DMS53 treated with DMSO at 0.1 percent for 48 hours (cell line): ENCODE measurements at regions not wholly inside any gene's neighbourhood (a gene's known extent, or its start where the extent isn't known, plus 50 kb on each side); places are given as distances from the start of the nearest gene placed in this dataset.

Experiments used
- DNase-seq: peaks from one replicate; lab custom pipeline; 2025; ENCODE audit not compliant: unreplicated experiment; lab: John Stamatoyannopoulos, UW

DNA sequence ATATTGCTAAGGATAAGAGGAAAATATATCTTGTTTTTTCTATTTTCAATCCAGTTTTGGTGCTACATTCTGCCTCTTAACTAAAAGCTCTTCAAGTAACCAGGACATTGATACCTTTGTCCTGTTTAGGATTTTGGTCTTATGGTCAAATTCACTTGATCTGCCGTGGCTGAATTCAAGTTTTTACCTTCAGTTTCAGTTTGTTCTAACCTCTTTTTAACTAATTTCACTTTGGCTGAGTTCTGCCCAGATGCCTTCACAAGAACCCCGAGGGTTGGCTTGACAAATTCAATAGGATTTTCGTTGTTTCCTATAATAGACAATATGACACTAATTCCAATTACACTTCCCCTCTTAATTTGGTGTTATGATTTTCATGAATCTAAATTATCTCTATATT is 84.5 kb upstream of the C1orf21 start:
- no peak for DNase-seq

DNA sequence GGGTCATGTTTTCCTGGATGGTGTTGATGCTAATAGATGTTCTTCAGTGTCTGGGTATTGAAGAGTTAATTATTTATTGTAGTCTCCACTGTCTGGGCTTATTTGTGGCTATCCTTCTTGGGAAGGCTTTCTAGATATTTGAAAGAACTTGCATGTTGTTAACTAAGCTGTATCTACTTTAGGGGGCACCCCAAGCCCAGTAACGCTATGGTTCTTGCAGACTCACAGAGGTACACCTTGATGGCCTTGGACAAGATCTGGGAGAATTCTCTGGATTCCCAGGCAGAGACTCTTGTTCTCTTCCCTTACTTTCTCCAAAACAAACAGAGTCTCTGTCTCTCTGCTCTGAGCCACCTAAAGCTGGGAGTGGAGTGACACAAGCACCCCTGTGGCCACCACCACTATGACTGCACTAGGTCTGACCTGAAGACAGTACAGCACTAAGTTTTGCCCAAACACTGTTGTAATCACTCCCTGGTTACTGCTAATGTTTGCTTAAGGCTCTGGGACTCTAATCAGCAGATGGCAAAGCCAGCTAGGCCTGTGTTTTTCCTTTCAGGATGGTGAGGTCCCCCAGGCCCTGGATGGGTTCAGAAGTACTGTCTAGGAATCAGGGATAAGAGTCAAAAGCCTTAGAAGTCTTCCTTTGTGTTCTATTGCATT is 76.5 kb upstream of the C1orf21 start:
- no peak for DNase-seq

DNA sequence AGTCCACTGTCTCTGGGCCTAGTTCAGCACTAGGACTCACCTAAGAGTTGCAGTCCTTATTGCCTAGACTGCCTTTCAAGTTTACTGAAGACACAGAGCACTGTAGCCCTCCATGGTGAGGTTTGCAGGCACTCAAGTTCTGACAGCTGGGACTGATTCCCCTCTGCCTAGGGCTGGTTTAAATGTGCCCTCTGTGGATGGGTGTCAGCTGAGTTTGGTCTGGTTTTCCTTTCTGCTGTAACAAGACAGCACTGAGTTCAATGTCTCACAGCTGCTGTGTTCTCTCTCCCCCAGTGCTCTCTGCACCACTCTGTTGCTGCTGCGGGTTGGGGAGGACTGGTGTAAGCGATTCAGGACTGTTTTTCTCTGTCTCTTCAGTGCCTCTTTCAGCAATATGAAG is 75.2 kb upstream of the C1orf21 start:
- DNase-seq, result no peak

DNA sequence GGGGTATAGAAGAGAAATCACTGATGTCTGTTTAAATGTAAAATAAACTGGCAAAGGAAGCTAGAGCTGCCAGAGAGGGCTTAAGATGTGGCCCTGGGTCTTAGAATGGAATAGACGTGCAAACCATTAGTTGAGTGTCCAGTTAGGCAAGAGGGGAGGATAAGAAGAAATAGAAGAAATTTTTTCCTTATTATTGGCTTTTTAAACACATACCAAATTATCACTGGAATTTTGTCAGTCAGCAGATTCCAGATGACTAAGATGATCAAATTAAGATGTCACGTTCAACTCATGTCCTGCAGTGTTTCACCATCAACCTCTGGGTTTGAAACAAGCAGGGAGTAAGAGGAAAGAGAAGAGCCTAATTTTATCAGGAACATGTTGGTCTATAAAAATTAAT is 71.6 kb upstream of the C1orf21 start:
- no peak for DNase-seq

DNA sequence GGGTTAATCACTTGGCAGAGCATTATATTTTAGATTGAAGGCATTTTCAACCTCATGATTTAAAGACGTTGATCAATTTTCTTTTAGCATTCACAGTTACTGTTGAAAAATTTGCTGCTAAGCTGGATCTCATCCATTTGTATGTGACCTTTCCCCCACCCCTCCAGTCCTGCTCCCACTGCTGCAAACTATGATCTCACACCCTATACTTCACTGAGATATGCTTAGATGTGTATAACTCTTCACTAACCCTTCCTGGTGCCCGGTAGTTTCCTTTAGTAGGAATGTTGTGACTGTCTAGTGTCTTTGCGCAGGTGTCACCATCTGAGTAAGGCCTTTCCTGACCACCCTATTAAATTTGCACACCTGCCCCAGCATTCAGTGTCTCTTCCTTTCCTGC is 67.0 kb upstream of the C1orf21 start:
- no peak for DNase-seq

DNA sequence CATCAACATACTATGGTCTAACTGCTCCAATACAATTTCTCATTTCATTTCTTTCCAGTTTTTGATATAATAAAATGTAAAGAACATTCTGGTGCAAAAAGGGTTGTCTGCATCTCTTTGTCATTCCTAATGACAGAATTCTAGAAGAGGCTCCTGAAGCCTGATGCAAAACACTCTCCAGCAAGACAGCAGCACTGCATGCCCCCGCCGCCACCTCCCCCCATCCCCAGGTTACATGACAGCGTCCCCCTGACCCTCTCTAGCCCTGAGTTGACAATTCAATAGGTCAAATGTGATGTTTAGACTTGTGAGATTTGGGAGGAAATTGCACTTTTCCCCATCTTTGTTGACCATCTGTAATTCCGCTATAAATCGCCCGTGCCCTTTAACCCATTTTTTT is 64.6 kb upstream of the C1orf21 start:
- no peak for DNase-seq

DNA sequence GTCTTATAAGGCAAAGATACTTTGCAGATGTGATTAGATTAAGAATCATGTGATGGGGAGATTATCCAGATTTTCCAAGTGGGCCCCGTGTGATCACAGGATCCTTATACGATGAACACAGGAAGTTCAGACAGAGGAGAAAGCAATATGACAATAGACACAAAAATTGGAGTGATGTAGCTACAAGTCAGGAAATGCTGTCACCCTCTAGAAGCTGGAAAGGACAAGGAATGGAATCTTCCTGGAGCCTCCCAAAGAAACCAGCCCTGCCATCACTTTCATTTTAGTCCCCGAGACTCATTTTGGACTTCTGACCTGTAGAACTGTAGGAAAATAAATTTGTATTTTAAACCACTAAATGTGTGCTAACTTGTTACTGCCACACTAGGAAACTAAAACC is 61.9 kb upstream of the C1orf21 start:
- DNase-seq, result no peak

DNA sequence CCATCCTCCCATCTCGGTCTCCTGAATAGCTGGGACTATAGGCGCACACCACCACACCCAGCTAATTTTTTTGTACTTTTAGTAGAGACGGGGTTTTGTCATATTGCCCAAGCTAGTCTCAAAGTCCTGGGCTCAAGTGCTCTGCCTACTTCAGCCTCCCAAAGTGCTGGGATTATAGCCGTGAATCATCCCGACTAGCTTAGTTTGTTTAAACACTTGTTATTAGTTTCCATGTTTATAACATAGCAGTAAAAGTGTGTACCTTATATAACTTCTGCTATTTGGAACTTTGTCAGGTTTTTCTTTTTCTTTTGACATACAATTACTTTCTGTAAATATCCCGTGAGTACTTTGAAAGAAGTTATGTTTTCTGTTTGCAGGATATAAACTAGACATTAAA is 60.6 kb upstream of the C1orf21 start:
- DNase-seq, result no peak

DNA sequence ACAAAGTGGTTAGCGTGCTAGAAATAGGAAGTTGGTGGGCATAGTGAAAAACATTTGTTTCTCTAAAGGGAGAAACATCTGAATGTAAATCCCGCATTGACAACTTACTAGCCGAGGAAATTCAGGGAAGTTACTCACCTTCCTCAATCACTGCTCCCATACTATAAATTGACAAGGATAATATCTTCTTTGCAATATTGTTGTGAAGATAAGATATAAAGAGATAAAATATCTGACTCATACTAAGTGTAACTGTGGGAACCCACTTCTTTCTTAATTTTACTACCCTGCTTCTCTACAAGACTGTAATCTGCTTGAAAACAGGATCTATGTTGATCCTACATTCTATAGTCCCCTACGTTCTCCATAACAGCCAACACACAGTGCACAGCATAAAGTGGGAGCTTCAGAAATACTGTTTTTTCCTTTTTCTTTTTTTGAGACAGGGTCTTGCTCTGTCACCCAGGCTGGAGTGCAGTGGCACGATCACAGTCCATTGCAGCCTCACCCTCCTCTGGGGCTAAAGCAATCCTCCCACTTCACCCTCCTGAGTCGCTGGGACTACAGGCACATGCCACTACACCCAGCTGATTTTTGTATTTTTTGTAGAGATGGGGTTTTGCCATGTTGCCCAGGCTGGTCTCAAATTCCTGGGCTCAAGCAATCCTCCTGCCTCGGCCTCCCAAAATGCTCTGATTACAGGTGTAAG is 57.4 kb upstream of the C1orf21 start:
- no peak for DNase-seq

DNA sequence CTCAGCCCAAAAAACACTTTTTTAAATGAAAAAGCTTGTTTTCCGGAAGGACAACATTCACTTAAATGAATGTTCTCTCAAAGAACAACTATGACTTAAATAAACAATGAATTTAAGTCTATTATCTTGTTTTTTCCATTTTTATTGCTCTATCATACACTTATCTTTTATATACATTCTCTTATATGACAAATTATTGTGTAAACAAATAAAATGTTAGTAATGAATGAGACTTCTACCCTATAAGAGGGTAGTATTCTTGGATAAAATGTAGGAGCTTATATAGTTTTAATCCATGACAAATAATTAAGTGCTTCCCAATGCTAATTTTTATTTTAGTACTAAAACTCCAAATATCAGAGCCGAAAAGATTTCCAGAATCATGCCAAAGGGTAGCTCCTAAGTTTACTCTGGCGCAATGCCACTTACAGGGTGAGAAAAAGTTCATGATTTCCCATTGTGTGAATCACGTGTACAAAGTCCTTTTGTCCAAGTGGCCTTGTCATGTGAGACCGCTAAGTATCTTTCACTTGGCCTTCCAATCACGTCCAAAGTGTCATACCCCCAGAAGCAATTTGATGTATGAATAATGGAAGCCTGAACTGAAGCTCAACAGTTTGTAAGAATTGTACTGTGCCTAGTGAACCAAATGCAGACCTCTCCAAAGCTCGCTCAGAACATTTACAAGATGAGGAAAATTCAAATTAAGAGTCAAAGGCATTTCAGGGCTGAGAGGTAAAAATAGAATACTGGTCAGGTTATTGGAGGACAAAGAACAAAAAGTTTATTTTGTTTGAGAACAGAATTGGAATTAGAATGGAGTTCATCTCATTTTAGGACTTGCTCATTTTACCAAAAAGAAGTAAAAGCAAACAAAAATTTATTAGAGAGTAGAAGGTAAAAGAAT is 56.6 kb upstream of the C1orf21 start:
- no peak for DNase-seq

DNA sequence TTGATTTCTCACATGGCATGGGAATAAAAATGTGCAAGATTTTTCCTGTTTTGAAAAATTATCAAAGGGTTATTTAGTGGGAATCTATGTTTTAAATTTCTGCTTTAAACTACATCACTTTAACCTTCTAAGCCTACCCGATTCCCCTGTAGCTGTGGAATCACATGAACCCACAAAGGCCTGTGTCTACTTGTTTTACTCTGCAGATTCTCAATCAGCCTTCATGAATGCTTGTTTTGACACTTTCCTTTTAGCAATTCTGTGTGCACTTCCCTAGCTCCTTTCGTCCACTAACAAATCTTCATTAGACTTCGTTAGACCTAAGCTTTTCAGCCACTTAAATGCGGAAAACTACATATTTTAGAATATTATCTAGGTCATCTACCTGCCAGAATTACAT is 56.0 kb upstream of the C1orf21 start:
- no peak for DNase-seq
